ENCODE measurements at regions not wholly inside any gene's neighbourhood (a gene's known extent, or its start where the extent isn't known, plus 50 kb on each side); places are given as distances from the start of the nearest gene placed in this dataset.

GRCh38 chr15:36392676-36393266, 186.7 kb upstream of the CDIN1 start:
- TF ChIP-seq CTCF (IDR thresholded peaks at IDR 0.05; ENCODE audit: insufficient read depth, low read depth, low read length) = no peak
- no peak overlapping the region for H3K4me3 ChIP-seq (ENCODE audit: low read depth, low read length)
- no peak for DNase-seq (ENCODE audit: low read depth)

DNA sequence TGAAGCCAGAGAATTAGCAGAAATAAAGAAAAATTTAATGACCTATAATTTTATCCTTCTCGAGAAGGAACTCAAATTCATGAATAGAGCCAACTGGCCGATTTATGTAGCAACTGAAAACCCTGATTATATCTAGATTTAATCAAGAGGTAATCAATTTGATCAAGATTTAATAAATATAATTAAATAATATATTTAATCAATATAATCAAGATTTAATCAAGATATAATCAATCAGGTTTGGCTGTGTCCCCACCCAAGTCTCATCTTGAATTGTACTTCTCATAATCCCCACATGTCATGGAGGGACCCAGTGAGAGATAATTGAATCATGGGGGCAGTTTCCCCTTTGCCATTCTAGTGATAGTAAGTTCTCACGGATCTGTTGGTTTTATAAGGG, 181.2 kb upstream of the CDIN1 start:
- H3K4me3 ChIP-seq (ENCODE audit: low read depth, low read length) = no peak overlapping the region
- no peak for DNase-seq (ENCODE audit: low read depth)
- TF ChIP-seq CTCF (IDR thresholded peaks at IDR 0.05; ENCODE audit: insufficient read depth, low read depth, low read length) = no peak

DNA sequence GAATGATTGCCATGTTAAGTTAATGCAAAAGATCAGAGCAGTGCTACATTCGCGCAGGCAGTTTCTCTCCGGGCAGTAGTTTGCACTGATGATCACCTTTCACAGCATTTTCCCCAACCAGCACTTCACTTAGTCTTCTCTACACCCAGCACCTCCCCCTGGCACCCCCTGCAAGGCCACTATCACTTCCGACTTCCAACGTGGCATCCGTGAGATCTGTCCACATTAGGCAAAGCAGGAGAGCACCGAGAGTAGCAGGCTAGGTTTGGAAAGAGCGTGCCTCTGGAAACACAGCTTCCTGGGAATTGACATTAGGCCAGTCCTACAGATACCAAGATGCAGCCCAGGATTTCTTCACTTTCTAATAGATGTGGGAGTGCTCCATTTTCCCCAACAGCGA, 180.2 kb upstream of the CDIN1 start:
- no peak for TF ChIP-seq CTCF (IDR thresholded peaks at IDR 0.05; ENCODE audit: insufficient read depth, low read depth, low read length)
- no peak for DNase-seq (ENCODE audit: low read depth)

DNA sequence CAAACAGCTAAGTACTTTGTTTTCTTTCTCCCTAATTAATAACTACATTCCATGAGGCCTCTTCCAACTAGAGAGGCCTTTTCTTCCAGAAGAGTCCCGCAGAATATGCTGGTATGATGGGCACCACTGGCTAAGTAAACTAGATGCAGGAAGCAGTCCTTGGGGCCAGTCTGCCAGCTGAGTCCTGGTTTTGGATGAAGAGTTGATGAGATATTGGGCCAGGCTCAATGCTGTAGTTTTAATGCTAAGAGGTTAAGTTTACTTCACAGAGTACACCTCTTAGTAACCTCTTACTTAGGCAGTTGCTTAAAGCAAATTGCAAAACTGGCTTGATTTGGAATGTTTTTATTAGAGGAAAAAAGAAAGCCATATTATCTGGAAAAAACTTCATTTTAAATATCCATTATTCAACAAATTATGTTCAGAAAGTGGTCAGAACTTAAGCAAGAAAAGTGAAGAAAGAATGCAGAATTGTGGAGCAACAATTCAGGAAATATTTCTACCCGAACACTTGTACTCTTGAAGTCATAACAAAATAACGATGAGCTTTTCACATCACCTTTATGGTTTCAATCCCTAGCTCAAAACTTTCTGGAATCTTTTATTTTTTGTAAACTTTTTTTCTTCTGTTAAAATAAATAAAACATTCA, 178.4 kb upstream of the CDIN1 start:
- H3K4me3 ChIP-seq (ENCODE audit: low read depth, low read length) = peak overlapping the region; percentile 42
- DNase-seq (ENCODE audit: low read depth) = peak; percentile 63
- TF ChIP-seq CTCF (IDR thresholded peaks at IDR 0.05; ENCODE audit: insufficient read depth, low read depth, low read length) = no peak

More for the DNA sequence above, 180.2 kb upstream of the CDIN1 start:
- no peak overlapping the region for H3K4me3 ChIP-seq (ENCODE audit: low read depth, low read length)

DNA sequence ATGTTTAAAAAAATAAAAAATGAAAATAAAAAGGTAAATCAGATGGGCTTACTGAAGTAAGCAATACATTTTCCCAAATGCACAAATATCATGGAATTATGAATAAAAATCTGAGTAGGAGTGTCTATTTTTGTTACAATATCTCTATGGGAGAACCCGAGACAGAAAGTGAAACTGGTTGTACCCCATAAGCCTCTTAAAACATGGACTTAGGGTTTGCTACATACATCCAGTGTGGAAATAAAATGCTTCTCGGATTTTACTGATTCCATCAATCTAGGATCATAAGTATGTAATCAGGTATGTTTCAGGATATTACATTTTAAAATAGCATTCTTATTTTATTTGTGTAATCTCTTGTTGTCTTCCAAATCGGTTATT, 177.8 kb upstream of the CDIN1 start:
- no peak for TF ChIP-seq CTCF (IDR thresholded peaks at IDR 0.05; ENCODE audit: insufficient read depth, low read depth, low read length)
- peak; percentile 65 for DNase-seq (ENCODE audit: low read depth)
- peak overlapping the region; percentile 42 for H3K4me3 ChIP-seq (ENCODE audit: low read depth, low read length)

GRCh38 chr15:36403351-36403750, 176.1 kb upstream of the CDIN1 start:
- H3K4me3 ChIP-seq (ENCODE audit: low read depth, low read length) = no peak overlapping the region
- no peak for DNase-seq (ENCODE audit: low read depth)
- TF ChIP-seq CTCF (IDR thresholded peaks at IDR 0.05; ENCODE audit: insufficient read depth, low read depth, low read length) = no peak

DNA sequence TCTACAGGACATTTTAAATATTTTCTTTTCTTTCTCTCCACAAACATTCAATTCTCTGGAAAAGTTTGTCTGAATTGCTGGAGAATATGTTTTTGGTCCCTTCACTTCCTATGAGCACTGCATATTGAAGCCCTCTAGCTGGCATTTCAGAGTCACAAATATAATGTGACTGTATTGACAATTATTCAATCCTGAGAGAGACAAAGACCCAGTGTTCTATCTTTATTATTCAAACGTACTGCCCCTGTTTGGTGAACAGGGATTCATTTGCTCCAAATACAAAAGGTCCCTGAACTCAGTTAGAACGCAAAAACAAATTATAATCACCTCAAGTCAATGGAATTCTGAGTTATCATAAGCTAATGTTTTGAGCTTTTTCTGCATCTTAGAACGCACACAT, 173.1 kb upstream of the CDIN1 start:
- no peak for TF ChIP-seq CTCF (IDR thresholded peaks at IDR 0.05; ENCODE audit: insufficient read depth, low read depth, low read length)
- no peak for DNase-seq (ENCODE audit: low read depth)
- H3K4me3 ChIP-seq (ENCODE audit: low read depth, low read length) = no peak overlapping the region

Data from fibroblast of villous mesenchyme (primary cell).